VCaP (cell line): ENCODE measurements at regions not wholly inside any gene's neighbourhood (a gene's known extent, or its start where the extent isn't known, plus 50 kb on each side); places are given as distances from the start of the nearest gene placed in this dataset.
"Not testable (repeated sequence)": the region's sequence is repeated elsewhere in the genome, so short reads cannot be mapped to it uniquely, and the experiment has no call there.

Source experiments
- H3K27ac ChIP-seq: fragments of 450-650 bp; 2 replicates; pipeline ENCODE4 v1.5.1; 2017
- TF ChIP-seq, protein P1 (sequence below): fragments of 450-650 bp; conservative IDR thresholded peaks from 2 replicates; pipeline ENCODE4 v1.5.1; 2017; ENCODE audit warnings: mild to moderate bottlenecking, moderate library complexity

DNA sequence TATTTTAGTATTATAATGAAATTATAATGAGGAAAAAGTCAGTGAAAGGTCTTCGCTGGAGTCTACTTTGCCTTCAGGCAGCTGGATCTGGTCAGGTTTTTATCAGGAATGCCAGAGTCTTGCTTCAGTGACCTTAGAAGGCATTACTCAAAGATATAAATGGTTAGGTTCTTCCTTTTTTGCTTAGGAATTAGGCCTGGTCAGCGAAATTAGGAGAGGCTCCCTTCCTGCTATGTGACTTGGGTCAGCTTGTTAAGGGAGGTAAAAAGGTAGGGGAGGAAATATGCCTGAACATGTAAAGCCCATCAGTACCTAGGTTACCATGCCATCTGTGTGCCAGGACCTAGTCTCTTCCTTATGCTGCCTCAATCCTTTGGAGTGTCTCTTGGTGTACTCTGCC, 115.1 kb downstream of the OTOR start:
- H3K27ac ChIP-seq: no peak overlapping the region
- TF ChIP-seq, protein P1, sequence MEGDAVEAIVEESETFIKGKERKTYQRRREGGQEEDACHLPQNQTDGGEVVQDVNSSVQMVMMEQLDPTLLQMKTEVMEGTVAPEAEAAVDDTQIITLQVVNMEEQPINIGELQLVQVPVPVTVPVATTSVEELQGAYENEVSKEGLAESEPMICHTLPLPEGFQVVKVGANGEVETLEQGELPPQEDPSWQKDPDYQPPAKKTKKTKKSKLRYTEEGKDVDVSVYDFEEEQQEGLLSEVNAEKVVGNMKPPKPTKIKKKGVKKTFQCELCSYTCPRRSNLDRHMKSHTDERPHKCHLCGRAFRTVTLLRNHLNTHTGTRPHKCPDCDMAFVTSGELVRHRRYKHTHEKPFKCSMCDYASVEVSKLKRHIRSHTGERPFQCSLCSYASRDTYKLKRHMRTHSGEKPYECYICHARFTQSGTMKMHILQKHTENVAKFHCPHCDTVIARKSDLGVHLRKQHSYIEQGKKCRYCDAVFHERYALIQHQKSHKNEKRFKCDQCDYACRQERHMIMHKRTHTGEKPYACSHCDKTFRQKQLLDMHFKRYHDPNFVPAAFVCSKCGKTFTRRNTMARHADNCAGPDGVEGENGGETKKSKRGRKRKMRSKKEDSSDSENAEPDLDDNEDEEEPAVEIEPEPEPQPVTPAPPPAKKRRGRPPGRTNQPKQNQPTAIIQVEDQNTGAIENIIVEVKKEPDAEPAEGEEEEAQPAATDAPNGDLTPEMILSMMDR: no peak

DNA sequence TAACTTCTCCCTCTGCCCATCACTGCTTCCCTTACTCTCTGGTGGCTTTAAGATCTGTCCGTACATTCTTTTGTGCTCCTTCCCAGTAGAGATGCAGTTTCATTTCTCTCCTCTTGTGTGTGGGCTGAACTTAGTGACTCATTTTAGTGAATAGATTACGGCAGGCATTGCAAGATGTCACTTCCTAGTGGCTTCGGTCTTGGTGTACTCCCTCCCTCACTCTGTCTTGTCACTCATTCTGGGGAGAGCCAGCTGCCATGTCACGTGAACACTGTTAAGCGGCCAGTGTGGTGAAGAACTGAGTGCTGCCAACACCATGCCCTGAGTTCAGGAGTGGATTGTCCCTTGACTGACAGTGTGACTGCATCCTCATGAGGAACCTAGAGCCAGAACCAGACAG, 115.9 kb downstream of the OTOR start:
- TF ChIP-seq, protein P1: no peak
- no peak overlapping the region for H3K27ac ChIP-seq

DNA sequence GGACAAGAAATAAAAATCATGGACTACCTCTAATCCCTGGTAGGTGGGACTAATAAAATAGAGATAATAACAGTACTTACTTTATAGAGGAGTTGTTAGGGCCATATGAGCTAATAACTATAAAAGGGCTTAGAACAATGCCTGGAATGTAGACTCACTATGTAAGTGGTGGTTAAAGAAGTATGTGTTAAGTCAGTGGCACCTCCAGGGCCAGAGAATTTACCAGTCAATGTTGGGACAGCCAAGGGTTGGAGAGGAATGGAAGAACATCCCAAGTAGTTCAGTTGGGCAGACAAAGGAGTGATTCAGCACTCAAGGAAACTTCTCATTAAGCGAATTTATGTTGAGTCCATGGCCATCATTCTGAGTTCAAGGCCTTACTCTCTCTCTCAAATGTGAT, 116.8 kb downstream of the OTOR start:
- no peak overlapping the region for H3K27ac ChIP-seq
- TF ChIP-seq, protein P1: no peak

DNA sequence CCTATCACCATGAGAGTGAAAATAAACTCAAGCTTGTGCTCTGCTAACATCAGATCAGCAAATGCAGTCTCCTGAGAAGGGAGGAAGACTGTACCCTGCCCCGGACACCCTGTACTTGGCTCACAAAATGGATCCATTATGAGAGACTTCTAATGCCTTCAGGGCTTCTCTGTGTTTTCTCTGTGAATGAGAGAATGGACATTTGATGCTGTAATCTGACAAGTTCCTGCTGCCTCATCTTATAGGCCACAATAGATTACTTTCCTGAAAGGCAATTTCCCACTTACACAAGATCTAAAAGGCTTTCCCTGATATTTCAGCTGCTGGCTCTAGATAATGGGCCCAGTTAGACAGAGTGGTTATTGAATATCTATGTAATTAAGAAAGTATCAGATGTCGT, 117.2 kb downstream of the OTOR start:
- TF ChIP-seq, protein P1: no peak
- no peak overlapping the region for H3K27ac ChIP-seq

DNA sequence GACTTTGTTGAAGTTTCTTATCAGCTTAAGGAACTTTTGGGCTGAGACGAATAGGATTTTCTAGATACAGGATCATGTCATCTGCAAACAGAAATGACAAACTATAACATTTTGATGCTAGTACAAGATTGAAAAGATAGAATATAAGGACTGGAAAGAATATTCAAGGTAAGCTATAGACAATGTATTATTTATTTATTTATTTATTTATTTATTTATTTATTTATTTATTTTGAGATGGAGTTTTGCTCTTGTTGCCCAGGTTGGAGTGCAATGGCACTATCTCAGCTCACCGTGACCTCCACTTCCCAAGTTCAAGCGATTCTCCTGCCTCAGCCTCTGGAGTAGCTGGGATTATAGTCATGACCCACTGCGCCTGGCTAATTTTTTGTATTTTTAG, 125.0 kb downstream of the OTOR start:
- not testable (repeated sequence) for H3K27ac ChIP-seq

DNA sequence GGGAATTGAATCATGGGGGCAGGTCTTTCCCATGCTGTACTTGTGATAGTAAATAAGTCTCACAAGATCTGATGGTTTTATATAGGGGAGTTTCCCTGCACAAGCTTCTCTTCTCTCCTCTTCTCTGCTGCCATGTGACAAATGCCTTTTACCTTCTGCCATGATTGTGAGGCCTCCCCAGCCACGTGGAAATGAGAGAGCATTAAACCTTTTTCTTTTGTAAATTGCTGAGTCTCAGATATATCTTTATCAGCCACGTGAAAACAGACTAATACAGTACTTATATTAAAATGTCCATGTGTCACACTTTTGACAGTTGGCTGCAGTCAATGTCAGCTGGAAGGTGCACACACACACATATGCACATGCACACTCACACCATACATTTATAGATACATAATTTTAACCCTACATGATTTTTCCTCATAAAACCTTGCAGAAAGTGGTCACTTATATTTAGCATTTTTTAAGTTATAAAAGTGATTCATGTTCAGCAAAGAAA, 128.9 kb downstream of the OTOR start:
- H3K27ac ChIP-seq: no peak overlapping the region
- TF ChIP-seq, protein P1: no peak

DNA sequence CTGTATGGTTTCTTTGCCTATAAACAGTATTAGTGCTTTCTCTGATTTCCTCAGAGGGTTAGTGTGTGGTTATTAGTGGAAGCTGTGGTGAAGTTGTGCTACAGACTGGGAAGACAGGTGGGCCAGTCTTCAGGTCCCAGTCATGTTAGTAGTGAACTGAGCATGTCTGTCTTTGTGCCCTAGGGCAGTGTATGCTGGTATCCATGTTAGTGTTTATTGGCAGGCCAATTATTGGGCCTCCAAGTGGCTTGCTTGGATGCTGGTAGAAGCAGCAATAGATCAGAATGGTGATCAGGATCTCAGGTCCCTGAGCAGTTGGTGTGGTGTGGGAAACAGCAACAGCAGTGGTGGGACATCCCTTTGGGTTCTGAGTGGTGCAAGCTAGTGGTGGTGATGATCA, 137.6 kb downstream of the OTOR start:
- TF ChIP-seq, protein P1: no peak
- no peak overlapping the region for H3K27ac ChIP-seq

DNA sequence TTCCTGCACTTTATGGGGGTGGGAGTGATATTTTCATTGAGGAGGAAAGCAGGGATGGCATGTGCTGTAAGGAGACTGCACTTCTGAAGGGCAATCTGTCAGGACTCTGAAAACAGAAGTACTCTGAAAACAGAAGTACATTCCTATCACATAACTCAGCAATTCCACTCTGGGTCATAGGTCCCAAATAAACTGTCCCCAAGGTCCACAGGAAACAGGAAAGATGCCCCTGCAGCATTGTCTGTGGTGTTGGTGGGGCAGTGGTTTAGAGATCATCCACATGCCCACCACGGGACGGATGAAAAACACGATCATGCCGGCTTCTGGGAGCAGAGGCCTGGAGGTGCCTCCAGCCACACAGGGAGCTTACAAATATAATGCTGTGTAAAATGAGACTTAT, 150.3 kb downstream of the OTOR start:
- TF ChIP-seq, protein P1: no peak

More for the DNA sequence above, 150.3 kb downstream of the OTOR start:
- H3K27ac ChIP-seq: no peak overlapping the region
